GM19025 (cell line): ENCODE measurements at regions not wholly inside any gene's neighbourhood (a gene's known extent, or its start where the extent isn't known, plus 50 kb on each side); places are given as distances from the start of the nearest gene placed in this dataset.

Experiments
- ATAC-seq: cut with Tn5 transposase; IDR thresholded peaks from one replicate; pipeline ENCODE4 v1.9.1; 2021; ENCODE audit warnings: mild to moderate bottlenecking, low read depth, moderate library complexity; ENCODE audit not compliant: unreplicated experiment

- ATAC-seq = no peak
These were observed 416.5 kb upstream of the DDI1 start for GRCh38 chr11:103619938-103620337.

- no peak for ATAC-seq
These were observed 414.1 kb upstream of the DDI1 start for GRCh38 chr11:103622296-103622695.

DNA sequence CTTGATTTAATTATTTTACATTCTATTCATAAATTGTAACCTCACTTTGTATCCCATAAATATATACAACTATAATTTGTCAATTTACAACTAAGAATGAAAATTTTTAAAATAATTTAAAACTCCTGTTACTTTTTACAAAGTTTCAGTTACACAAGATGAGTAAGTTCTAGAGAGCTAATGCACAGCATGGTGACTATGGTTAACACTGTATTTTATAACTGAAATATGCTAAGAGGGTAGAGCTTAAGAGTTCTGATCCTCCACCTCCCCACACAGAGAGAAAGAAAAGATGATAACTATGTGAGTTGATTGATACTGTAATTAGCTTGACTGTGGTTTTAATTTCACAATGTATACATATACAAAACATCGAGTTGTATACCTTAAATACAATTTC is 412.5 kb upstream of the DDI1 start:
- ATAC-seq = no peak

GRCh38 chr11:103624708-103625623 is 411.5 kb upstream of the DDI1 start:
- no peak for ATAC-seq

- no peak for ATAC-seq
These were observed 410.8 kb upstream of the DDI1 start for GRCh38 chr11:103625624-103625965.

- ATAC-seq = no peak
These were observed 408.3 kb upstream of the DDI1 start for GRCh38 chr11:103628121-103628520.

DNA sequence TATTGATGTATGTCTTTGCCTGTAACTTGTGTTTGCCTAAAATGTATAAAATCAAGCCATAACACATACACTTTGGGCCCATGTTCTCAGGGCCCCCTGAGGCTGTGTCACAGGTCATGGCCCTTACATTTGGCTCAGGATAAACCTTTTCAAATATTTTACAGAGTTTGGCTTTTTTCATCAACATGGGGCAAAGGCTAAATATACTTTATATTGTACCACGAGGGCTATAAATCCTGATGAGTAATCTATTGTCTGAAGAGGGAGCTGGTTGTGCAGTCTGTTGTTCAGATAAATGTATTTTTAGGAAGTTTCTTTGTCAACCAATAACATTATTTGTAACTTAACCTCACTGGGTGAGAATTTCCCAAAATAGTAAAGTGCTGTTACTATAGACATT is 404.6 kb upstream of the DDI1 start:
- no peak for ATAC-seq

- ATAC-seq = no peak
These were observed 403.2 kb upstream of the DDI1 start for GRCh38 chr11:103633068-103633788.

DNA sequence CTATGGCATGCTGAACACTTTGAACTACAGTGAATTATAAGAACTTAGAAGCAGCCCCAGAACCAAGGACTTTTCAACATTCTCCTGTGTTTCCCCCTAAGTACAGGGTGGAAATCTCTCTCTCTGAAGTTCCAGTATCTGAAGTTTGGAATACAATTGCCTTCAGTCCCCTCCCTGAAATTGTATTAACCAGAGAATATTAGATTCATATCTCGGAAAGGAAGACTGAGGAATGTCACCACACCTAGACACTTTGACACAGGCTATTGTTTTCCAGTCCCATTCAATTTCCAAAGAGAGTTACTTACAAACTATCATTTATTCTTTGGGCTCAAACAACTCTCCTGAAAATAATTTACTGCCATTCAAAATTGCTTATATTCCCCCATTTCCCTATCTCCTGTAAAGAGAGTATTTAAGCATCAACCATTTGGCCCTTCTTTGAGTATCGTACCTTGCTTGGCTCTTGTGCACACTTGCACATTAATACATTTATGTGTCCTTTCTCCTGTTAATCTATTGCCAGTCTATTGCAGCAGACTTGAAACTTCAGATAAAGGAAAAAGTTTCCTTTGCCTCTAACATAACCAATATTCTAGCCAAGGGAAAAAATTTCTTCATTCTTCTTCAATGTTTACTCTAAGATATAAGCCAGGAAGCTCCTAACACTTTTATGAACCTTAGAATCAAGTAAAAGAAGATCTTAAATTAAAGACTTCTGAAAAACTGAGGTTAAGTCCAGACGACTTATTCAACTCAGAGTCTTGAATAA is 402.4 kb upstream of the DDI1 start:
- ATAC-seq = no peak

- no peak for ATAC-seq
These were observed 400.2 kb upstream of the DDI1 start for GRCh38 chr11:103636232-103636631.

DNA sequence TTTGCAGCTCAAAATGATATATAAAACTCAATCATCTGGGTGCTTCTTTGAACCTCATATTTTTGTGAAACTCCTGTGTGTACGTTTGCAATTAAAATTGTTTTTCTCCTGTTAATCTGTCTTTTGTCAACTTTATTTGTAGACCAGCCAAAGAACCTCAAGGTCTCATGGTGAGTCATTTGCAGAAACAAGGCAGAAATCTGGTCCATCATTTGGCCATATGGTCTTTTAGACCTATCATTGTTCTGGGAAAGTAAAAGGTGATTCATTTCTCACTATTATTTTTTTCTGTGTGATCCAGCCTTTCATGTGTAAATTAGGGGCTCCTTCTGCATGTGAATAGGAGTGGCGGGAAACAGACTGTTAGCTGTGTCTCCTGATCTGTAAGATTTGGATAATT is 399.1 kb upstream of the DDI1 start:
- ATAC-seq = no peak

DNA sequence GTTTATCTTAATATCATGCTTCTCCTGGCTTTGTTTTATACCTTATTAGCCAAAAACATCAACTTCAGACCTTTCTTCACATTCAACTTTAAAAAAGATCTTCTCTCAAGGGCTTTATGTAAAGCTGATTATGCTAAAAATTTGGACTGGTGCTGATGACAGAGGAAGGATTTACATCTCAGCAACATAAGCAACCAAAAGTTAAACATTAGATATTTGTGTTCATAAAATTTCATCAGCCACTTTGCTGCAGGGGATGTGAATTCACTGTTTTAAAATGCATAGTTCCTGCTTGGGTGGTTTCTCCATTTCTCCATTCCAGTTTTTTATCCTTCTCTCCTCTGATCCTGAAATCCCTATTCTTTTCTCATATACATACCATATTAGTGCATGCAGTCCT is 398.6 kb upstream of the DDI1 start:
- ATAC-seq = no peak

DNA sequence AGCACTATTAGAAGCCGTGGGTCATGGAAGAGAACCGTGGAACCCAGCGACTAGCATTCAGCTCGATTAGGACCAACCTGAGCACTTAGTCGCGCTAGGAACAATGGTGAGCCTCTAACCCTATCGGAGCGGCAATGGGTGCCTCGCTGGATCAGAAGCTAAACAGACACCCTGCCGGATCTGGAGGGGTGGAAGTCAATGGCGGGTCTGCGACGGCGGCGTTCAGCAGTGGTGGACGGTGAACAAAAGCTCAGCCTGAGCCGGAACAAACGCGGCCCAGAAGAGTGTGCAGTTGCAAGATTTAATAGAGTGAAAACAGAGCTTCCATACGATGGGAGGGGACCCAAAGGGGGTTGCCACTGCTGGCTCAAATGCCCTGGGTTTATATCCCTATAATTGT is 391.8 kb upstream of the DDI1 start:
- no peak for ATAC-seq

- ATAC-seq = no peak
These were observed 388.4 kb upstream of the DDI1 start for GRCh38 chr11:103648054-103648453.

GRCh38 chr11:103648670-103649400 is 387.6 kb upstream of the DDI1 start:
- no peak for ATAC-seq

DNA sequence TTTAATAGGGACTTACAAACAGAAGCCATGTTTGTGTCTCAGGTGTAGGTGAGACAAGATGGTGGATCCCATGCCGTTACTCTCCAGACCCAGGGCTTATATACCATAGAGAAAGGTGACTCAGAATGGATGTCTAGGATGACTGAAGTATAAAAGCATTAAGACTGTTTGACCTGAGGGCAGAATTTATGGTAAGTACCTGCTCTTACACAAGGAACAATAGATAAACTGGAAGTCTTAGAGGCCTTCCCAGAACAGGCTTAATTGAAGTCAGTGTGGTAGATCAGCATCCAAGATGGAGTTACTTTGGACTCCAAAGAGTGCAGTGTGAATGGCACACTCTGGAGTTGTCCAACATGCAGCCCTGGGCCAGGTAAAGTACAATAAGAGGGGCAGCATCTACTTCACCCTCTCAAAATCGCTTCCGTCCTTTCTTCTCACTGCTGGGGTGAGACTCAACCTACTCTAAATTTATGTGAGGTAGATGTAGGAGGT is 387.0 kb upstream of the DDI1 start:
- ATAC-seq = no peak

DNA sequence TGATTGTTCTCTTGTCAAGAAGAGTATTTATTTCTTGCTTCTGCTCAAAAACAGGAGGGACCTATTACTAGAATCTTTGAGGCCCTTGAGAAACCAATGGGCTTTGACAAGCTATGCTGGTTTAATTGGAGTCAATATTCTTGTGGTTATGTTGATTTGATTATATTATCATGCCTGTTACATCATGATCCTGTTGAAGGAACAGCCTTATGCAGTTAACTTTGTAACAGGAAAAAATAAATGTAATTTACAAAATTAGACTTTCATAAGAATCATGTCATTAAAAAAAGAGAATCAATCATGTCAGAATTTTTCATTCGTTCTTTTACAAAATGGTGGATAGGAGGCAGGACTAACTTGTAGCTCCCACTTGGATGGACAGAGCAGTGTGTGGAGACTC is 386.1 kb upstream of the DDI1 start:
- no peak for ATAC-seq

DNA sequence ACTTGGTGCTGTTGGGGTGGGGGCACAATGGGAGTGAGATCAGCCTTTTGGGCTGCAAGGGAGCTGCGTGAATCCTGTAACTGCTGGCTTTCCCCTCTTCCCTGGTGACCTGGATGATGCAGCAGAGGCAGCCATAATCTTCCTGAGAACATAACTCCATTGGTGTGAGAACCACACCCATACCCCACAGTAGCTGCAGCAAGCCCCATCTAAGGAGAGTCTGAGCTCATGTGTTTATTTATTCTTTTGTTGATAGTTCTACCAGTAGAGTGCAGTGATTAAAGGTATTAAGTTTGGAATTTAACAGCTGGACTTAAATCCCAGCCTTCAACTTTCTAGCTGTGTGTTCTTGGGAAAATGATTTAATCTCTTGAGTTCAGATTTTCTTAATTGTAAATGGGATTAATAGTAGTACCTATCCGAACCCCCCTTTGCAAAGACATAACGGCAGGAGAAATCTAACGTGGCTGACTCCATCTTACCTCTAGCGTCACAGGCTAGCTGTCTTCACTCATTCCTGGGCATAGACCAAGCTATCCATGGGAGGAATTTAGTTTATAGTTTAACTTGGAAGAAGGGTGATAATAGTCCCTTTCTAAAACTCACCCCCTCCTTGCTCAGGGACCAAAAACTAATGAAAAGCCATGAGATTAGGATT is 385.0 kb upstream of the DDI1 start:
- no peak for ATAC-seq

DNA sequence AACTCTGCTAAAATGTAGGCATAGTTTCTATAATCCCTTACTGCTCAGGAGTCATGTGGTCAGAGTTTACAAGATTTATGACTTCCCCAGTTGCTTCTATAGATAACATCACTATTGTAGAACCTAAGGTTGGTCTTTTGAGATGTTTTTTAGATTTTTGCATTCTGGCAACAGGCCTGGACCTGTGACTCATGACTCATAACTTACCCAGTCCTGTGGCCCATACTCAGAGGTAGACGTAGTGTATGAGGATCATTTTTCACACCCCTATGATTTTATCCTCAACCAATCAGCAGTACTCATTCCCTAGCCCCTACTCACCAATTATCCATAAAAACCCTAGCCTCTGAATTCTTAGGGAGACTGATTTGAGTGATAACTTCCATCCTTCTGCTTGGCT is 384.4 kb upstream of the DDI1 start:
- no peak for ATAC-seq

DNA sequence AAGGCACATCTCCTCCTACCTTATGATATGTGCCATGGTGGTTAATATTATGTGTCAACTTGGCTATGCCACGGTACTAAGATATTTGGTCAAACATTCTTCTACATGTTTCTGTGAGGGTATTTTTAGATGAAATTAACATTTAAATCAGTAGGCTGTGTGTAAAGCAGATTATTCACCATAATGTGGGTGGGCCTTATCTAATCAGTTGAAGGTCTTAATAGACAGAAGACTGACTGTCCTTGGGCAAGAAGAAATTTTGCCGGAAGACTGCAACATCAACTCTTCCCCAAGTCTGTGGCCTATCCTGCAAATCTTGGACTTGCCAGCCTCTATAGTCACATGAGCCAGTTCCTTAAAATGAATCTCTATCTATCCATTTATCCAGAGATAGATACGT is 380.1 kb upstream of the DDI1 start:
- no peak for ATAC-seq
